ENCODE measurements at regions not wholly inside any gene's neighbourhood (a gene's known extent, or its start where the extent isn't known, plus 50 kb on each side); places are given as distances from the start of the nearest gene placed in this dataset.
A peak's percentile ranks its signal among the peaks of the same experiment; 100 is the strongest.
"Not testable (repeated sequence)": the region's sequence is repeated elsewhere in the genome, so short reads cannot be mapped to it uniquely, and the experiment has no call there.

DNA sequence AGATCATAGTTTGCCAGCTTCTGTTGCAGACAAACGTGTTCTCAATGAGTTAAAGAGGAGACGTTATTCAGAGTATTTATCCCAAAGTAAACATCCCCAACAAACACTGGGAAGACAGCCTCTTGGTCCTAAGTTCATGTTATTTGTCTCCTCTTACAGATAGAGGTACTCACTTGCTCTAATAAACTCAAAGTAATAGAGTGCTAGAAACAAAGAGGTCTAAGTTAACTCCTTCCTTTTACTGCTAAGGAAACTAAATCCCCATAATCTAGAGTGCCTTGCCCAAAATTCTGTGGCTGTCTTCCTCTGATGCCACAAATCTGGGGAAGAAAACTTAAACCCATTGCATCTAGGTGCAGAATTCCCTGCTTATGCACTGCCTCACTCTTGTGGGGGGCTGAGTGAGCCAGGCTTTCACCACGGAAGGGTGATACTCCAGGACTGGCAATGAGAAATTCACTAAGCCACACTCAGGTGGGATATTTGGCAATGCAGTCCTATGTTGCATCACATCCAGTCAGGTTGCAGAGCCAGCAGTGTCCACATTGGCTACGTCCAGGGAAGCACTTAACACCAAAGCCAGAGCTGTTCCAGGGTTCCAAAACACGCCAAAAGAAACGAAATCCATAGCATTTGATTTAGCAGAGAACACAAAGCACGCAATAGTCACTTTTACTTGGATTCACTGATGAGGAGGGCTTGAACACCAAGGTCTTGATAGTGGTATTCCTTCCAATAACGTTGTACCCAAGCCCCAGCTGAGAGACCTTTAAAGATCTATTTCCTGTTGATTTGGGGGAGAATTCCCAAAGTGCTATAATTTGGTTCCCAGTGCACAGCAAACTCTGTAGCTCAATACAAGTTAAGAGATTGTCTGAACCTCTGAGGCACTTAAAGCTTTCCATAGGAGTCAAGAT, 81.0 kb upstream of the FOXQ1 start:
- no peak for DNase-seq (ENCODE audit: low read depth, low spot score)

DNA sequence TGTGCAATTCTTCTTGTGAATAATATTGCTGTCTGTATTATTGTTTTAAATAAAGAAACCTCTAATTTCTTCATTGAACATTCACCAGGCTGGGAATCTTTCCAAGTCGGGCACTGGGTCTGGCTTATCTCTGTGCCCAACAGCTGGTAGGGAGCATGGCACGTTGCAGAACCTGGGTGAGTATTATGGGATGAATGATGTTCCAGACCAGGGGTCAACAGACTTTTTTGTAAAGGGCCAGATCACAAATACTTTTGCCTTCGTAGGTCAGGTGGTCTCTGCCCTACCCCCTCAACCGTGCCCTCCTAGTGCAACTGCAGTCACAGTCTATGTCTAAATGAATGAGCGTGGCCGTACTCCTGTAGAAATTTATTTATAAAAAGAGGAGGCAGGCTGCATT, 81.6 kb upstream of the FOXQ1 start:
- DNase-seq (ENCODE audit: low read depth, low spot score), result no peak

DNA sequence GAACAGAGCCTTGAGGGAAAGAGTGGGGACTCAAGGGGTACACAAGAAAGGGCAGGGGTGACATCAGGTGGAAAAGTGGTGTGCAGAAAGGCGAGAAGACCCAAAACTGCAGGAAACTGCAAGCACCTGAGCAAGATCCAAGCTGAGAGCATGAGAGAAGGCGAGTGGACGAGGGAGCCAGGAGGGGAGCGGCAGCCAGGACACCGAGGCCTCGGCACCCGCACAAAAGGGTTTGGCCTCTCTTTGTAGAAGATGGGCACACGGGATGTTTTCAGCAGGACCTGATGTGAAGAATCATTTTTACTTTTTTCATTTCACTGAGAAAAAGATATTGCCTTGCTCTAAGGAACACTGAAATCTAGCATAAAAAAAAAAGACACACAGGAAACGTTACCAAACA, 82.1 kb upstream of the FOXQ1 start:
- DNase-seq (ENCODE audit: low read depth, low spot score), result no peak

DNA sequence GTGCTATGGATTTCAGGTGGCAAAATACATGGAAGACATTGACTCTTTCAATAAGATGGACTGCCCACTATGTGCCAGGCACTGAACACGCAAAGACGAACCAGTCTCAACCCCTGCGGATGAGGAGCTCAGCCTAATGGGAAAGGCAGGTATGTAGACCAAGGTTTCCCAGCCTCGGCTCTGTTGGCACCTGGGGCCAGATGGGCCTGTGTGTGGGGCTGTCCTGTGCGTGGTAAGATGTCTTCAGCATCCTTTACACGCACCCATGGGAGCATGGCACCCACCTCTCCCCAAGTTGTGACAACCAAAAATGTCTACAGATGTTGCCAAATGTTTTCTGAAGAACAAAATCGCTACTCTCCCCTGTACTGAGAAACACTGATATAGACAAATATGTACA, 82.6 kb upstream of the FOXQ1 start:
- DNase-seq (ENCODE audit: low read depth, low spot score), result no peak

DNA sequence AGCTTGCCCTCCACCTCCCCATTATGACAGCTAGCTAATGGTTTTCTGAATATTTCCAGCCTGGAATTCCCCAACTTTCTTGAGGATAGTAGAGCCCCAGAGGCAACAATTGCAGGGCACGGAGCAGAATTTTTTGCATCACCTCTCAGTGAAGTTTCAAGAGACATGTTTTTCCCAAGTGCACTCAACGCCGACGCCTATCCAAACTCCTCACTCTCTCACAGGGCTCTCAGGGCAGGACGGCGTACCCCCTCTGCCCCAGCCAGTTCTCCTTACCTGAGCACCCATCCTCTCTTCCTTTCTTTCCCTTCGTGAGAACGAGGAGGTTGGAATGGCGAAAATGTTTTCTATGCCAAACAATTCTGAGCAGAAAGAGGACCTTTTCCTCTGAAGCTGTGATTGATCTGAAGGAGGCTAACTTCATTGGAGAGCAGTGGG, 83.1 kb upstream of the FOXQ1 start:
- no peak for DNase-seq (ENCODE audit: low read depth, low spot score)

DNA sequence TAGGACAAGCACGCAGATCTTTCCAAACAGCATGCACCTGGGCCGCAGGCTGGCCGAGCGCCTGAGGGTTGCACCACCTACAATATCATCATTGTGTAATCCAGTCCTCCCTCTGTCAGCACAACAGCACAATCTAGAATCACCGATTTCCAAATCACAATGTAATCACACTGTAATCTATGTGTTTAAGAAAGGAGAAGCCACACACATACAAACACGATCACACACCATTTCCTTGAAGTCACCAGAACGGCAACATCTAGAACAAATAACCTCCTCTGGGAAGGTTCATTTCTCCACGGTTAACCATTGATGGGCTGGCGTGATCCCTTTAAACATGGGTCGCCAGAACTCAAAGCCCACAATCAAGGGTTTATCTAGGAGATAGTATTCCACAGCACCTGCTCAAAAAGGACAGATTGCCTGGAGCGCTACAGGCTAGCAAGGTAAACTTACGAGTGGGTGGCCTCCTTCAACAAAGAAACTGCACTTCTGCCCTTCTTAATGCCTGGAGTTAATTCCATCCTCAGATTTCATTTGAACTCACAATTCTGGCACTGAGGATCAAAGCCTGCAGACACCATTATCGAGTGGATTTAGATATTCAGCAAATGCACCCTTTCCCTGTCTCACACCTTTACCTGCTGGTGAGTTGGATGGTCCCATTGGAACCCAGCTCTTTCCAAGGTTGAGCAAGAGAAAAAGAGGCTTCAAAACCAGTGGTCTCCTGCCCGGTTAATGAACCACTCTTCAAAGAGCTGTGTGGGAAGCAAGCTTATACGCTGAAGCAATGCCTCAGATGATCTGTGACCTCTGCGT, 83.8 kb upstream of the FOXQ1 start:
- DNase-seq (ENCODE audit: low read depth, low spot score), result no peak

DNA sequence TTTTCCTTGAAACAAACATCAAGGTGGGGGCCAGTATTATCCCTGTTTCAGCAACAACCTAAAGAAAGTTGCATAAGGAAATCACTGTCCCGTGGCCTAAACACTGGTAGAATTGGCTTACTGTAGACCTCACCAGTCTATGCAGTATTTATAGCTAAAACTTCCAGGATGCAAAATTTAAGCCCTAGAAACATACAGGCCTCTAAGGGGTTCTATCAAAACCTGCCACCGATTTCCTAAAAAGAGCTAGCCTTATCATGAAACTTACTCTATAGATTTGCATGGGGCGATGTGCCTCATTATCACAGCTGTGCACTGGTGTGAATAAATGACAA, 84.3 kb upstream of the FOXQ1 start:
- no peak for DNase-seq (ENCODE audit: low read depth, low spot score)

DNA sequence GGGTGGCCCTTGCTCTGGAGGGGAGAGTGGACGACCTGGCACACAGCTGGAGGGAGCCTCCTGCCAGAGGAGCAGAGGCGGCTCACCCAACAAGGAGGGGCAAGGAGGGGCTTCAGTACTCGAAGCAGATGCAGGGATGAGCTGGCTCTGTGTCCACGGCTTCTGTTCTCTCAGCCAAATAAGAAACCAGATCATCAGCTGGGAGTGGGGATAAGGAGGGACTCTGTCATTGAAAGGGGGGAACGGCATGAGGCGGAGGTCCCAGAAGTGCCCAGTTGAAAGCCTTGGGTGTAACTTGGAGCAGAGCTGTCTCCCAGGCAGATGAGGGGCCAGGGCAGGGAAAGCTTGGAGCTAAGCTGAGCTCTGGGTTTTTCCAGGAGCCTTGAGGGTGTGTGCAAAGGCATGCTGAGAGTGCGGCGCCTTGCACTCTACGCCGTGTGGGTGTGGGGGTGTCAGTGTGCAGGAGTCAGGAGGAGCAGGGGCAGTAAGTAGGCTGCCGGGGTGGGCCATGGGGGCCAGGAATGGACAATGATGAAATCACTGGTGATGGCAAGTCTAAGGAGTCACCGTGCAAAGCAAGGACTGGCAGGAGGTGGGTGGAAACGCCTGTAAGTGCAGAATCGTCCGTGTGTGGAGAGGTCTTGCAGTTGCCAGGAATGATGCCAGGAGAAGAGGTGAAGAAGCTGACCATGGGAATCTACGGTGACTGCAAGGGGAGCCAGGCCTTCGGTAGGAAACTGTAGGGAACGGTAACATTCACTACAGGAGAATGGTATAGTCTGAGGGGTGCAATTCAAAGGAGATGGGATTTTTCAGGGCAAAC, 85.4 kb upstream of the FOXQ1 start:
- DNase-seq (ENCODE audit: low read depth, low spot score), result no peak

DNA sequence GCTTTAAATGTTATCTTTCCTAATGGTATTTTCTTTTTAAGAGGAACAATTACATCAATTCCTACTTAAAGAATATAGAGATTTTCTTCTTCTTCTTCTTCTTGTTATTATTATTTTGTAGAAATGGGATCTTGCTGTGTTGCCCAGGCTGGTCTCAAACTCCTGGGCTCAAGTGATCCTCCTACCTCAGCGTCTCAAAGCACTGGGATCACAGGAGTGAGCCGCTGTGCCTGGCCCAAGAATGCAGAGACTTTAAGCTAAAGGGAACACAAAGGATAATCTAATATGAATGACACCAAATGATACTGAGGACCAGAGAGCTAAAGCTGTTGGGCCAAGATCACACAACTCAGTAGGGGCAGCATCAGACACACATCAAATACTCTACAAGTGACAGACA, 87.4 kb upstream of the FOXQ1 start:
- no peak for DNase-seq (ENCODE audit: low read depth, low spot score)

DNA sequence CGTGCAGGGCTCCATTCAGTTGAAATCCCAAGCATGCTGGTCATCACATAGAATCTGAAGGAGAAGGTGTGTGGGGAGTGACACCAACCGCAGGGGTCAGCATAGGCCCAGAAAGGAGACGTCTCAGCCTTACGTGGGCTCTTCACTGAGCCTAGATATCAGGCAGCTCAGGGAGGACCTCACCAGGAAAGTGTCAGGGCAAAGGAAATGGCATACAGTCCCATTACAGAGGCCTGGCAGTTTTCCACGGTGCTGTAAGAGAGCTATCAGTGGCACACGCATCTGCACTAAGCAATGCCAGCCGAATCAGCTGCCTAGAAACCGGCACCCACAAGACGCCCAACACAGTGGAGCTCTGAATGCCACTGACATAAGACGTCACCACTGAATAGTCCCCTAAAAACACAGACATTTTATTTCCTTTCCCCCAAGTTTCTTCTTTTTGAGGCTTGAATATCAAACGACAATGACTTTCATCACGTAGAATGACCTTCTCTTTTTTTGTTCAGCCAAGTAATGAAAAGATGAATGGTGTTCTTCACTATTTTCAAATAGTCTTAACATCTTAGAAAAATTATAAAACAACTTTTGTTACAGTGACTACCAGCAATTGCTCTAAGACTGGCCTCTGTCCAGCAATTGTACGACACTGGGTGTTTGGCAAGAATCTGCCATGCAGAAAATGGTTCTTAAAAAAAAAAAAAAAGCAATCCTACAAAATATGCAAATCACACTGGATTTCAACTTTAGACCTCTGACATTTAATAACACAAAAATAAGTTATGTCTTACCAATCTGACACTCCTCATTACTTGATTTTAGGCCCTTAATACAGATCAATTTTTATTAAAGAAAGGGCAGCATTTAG, 88.9 kb upstream of the FOXQ1 start:
- DNase-seq (ENCODE audit: low read depth, low spot score), result no peak

DNA sequence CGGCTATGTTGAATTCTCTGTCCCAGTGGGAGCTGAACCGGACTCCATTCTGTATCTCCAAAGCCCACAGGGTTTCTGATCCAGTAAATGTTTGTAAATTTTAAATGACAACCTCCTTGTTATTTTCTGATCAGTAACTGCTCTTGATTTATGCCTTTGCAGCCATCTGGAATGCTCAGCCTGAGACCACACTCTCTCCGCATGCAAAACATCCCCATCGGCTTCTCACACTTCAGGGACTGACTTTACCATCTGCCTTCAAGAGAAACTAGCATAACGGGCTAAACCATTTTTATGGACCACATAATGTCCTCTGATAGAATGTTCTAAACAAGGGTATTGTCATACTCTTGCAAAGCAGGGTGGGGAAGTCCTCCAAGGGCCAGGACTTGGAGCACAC, 94.5 kb upstream of the FOXQ1 start:
- DNase-seq (ENCODE audit: low read depth, low spot score), result no peak

DNA sequence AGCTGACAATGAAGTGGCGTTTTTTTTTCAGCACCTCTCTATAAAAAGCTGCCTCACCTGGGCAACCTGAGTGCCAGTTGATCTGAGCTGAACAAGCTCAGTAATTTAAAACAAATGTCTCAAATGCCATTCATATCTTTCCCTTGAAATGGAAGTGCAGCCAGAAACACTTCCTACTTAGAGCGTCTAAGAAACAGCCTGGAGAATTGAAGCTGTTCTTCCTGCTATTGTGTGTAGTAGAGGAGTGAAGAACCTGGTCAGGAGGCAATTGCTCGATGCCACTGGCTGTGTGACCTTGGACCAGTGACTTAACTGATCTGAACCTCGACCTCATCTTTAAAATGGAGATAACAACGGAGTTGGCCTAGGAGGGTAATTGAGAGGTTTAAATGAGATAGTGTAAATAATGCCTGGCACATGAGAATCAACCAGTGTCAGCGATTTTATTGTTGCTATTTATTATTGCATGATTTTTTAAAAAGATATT, 95.4 kb upstream of the FOXQ1 start:
- DNase-seq (ENCODE audit: low read depth, low spot score), result no peak

DNA sequence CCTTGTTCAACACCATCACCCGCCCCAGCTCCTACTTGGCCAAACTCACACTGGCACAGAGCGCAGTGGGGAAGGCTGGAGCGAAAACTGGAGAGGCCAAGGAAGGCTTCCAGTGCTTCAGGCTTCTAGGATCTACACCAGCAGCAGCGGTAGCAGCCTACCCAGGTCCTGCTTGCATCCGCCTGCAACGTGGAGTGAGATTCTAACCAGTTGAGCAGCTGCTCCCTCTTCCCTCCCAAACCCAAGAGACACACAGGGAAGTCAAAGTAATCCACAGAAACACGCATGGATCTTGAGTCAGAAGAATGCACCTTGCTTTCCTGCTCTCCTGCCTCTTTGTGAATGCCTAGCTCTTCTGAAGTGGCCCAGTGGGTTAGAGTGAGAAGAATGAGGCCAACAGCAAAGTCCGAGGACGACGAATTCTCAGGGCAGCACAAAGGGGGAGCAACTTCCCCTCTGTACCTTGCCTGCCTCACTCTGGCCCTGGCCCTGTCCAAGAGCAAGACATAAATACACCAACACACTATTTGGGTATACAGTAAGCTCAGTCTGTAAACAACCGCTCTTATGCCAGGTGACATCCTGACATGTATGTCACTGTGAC, 95.9 kb upstream of the FOXQ1 start:
- no peak for DNase-seq (ENCODE audit: low read depth, low spot score)

DNA sequence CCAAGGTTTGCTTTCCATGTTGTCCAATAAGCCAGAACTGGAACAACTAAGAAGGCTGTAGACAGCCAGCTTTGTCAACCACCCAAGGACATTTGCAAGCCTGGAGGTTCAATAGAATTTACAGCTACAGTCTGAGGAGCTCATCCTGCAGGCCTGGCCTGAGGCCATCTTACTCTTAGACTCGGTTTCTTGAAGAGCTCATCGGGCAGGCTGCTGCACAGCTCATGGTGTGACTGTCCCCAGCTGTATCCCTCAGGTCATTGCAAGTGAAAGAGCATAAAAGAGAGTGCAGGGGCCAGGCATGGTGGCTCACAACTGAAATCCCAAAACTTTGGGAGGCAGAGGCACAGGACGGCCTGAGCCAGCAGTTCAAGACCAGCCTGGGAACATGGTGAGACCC, 96.9 kb upstream of the FOXQ1 start:
- DNase-seq (ENCODE audit: low read depth, low spot score), result no peak

DNA sequence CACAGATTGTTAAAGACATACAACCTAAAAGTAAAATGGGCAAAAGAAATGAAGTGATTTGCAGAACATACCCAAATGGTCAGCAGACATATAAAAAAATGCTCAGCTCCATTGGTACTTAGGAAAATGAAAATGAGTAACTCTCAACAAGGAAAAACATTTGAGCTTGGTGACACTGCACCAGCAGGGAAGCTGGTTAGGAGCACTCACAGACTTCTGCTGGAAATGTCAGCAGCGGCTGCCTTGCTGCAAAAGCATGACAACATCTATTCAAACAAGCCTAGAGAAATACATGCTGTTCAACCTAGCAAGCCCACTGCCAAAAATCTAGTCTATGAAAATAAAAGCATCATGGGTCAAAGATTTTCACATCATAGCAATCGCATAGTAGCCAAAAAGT, 99.0 kb upstream of the FOXQ1 start:
- no peak for DNase-seq (ENCODE audit: low read depth, low spot score)

DNA sequence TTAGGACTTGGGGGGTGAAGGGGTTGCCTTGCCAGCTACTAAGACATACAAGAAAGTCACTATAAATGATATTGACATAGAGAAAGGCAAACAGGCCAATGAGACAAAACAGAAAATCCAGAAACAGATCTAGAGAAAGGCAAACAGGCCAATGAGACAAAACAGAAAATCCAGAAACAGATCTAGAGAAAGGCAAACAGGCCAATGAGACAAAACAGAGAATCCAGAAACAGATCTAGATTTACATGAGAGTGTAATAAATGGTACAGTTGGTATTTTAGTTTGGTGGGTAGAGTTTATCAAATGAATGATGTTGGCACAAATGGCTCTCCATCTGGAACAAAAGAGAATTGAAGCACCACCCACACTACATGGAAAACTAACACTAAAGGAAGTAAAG, 99.8 kb upstream of the FOXQ1 start:
- not testable (repeated sequence) for DNase-seq (ENCODE audit: low read depth, low spot score)

DNA sequence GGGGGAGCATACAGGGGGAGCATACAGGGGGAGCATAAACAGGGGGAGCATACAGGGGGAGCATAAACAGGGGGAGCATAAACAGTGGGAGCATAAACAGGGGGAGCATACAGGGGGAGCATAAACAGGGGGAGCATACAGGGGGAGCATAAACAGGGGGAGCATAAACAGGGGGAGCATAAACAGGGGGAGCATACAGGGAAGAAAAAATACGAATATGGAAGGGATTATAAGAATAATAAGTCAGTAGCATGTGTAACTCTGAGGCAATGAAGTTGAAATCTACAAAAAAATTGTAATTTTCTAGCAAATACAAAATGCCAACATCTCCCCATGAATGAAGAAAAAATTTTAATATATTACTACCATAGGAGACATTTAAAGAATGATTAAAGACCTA, 101.3 kb upstream of the FOXQ1 start:
- DNase-seq (ENCODE audit: low read depth, low spot score), result not testable (repeated sequence)

DNA sequence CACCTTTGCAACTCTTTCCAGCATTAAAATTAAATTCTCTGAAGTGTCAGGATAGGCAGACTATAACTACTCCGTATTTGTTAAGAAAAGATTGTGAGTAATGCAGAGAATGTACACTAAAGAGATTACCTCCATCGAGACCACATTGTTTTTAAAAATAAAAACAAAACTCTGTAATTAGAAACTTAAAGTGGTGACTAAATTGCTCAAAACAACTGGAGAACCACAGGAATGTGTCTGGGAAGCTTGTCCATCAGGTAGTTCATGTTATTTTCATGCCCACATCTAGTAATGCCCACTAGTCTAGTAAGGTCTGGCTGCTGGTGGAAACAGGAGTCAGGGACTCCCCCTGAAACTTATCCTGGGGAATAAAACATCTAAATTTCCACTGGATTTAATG, 103.0 kb upstream of the FOXQ1 start:
- peak; percentile 56 for DNase-seq (ENCODE audit: low read depth, low spot score)

DNA sequence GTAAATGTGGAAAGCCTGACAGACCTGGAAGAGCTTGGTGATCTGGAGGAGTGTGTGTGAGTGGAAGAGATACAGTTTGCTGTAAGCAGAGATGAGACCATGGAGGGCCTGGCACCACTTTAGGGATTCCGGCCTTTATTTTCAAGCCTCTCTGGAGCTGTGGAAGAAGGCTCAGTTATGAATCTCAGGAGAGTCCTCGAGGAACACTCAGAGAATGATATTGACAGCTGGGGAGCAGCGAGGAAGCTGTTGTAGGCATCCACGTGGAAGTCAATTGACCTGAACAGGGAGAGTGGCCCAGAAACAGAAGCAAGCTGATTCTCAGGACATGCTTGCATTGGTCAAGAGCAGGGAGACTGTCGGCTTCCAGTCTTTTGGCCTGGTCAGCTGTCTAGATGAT, 108.4 kb upstream of the FOXQ1 start:
- no peak for DNase-seq (ENCODE audit: low read depth, low spot score)

DNA sequence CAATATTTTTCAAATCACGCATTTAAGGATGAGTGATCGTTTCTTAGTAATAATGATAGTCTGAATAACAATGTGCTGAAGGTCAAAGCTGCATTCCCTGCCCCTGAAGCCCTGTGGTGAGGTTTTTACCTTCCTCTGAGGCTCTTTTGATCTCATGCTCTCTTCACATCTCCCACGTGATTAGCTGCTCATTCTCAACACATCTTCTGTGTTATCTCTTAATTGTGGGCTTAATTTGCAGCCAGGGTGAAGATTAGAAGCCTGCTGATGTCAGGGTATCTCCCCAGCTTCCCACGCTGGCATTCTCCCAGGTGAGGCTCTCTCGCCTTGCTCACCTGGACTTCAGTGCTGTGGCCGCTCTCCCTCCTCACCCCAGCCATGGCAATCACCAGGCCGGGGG, 109.7 kb upstream of the FOXQ1 start:
- no peak for DNase-seq (ENCODE audit: low read depth, low spot score)

Measured in astrocyte of the hippocampus (primary cell).